NCI-H2107 treated with DMSO at 0.1 percent for 48 hours (cell line): ENCODE measurements at regions not wholly inside any gene's neighbourhood (a gene's known extent, or its start where the extent isn't known, plus 50 kb on each side); places are given as distances from the start of the nearest gene placed in this dataset.
"Not testable (repeated sequence)": the region's sequence is repeated elsewhere in the genome, so short reads cannot be mapped to it uniquely, and the experiment has no call there.

ENCODE experiments used
- DNase-seq: peaks from one replicate; lab custom pipeline; 2025; ENCODE audit not compliant: unreplicated experiment; lab: John Stamatoyannopoulos, UW

DNA sequence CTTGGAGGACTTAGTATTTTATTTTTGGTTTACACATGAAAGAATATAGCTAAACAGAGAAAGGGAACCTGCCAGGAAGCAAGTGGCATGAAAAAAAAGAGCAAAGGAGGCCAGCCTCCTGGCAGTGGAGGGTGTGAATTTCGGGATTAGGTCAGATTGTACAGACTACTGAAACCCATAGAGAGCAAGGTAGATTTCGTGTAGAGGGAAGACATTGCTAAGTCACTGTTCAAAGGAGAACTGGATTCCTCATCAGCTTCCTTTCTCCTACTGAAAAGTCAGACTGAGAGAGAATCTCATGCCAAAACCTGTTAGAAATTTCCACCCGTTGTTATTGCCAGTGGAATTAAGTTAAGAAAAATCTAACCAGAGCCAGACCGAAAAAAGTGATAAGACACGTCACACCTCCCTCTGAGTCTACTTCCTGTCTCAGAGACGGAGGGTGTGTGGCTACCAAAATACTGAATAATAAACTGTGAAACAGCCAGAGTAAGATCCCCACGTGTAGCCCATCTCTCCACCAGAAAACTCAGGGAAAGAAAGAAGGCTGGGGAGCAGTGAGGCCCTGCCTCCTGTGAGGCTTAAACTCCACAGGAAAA, 118.8 kb downstream of the SKIDA1 start:
- DNase-seq = no peak

DNA sequence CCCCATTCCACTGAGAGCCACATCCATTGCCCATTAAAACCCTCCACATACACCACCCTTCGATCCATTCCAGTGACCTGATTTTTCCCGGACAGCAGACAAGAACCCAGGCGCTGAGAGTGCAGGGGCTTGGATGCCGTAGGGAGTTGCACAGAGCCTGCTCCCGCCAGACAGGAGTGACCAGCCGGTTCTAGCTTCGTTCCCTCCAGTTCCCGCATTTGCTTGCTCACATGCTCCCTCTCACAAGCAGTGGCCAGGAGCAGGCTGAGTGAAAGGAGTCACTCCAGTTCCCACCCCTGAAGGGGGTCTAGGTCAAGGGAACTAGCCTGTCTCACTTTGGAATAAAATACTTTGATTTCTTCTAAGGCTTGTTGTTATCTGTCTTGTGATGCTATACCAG, 119.5 kb downstream of the SKIDA1 start:
- DNase-seq = no peak

DNA sequence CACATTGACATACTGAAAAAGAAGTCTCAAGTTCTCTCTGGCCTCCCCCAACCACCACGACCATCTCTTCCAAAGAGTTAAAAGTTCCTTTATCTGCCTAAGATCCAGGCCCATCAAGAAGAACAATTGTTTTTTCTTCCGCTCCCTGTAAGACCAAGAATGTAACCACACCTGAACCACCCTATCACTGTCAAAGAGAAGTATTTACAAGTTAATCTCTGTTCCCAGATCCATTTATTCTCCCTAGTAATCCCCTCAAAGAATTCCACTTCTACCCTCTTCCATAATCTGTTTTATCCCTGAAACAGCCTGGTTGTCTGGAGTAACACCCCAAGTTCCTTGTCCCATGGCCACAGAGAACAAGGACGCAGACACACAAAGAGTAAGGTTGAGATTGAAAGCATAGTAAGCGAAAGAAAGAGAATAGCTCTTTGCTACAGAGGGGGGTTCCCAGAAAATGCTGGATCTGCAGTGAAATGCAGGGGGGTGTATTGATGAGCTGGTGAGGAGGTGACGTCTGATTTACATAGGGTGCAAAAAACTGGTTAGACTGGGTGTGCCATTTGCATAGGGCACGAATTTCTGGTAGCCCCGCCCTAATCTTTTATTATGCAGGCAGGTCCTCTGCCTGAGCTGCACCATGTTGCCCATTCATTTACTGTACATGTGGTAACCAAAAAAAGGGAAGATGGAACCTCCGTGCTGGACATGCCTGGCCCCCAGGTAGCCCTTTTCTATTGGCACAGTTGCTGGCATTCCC, 122.0 kb downstream of the SKIDA1 start:
- no peak for DNase-seq

DNA sequence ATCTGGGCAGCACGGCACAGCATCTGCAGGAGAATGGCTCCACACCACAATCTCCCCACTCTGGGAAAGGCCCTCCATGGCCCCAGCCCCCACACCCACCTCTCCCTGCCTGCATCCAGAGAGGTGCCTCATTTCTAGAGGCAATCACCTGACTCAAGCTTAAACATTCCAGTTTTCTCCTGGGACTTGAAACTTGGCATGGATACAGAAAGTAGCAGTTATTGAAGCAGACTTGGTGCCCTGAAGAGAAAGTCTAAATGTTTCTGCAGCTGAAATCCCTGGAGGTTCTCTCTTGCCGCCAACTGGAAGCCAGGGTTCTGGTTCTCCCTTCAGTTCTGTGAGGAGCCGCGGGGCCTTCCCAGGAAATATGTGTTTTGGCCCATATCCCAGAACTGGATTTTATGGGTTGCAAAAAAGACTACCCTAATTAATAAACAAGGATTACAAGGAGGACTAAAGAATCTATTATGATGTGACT, 122.8 kb downstream of the SKIDA1 start:
- no peak for DNase-seq

DNA sequence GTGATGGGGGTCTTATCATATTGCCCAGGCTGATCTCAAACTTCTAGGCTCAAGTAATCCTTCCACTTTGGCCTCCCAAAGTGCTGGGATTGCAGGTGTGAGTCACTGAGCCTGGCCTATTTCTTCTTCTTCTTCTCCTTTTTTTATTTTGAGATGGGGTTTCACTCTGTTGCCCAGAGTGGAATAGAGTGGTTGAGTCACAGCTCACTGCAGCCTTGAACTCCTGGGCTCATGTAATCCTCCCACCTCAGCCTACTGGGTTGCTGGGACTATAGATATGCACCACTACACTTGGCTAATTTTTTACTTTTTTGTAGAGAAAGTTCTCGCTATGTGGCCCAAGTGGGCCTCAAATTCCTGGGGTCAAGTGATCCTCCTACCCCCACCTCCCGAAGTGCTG, 124.3 kb downstream of the SKIDA1 start:
- no peak for DNase-seq

DNA sequence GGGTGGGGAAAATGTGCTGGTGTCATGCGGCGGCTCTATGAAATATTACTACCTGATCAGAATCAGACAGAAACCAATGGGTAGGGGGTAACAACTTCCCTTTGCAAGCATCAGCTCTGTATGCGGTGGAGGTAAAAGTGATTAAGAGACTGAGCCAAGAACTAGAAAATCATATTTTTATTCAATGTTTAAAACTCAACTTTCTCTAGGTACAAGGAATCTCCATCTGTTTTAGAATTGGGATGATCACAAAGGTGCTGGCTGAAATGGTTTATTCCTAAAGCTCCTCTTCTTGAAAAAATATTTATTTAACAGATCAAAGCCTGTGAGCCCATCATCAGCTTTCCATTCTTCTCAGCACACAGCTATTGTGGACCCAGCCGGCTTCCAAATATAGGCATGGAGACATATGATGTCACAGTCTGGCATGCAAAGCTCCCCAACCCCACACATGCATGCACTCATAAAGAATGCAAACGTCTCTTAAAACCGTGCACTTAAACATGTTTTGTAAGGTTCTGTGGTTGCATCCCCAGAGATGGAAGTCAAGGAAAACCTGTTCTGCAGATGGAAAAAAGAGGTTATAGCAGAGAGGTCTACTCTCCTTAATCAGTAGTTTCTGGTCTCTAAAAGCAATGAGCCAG, 126.0 kb downstream of the SKIDA1 start:
- DNase-seq = no peak

DNA sequence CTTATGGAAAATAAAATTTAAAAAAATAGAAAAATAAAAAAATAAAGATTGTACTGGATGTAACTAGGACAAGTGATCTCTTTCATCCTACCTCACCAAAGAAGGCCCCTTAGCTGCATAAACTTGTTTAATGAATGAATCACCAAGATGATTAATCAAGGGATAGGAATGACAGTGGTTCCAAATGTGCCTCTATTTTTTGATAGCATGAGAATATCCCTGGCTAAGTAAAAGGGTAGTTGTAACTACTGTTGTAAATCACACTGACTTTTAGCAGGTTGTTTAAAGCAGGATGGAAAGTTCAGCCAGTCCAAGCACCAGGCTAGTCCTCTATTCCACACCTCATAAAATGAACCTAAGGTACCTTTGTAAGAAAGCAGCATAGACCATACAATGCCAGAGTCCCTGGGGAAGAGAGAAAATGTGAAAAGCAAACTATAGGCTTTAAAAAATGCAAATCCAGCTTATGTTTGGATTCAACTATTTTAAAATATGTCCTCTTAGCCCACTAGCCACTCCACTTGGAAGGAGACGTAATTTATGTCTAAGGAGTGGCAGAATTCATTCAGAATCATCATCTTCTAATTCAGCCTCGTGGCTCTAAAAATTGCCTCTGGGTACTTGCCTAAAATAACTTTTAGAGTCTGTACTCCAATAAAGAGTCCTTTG, 126.8 kb downstream of the SKIDA1 start:
- no peak for DNase-seq

DNA sequence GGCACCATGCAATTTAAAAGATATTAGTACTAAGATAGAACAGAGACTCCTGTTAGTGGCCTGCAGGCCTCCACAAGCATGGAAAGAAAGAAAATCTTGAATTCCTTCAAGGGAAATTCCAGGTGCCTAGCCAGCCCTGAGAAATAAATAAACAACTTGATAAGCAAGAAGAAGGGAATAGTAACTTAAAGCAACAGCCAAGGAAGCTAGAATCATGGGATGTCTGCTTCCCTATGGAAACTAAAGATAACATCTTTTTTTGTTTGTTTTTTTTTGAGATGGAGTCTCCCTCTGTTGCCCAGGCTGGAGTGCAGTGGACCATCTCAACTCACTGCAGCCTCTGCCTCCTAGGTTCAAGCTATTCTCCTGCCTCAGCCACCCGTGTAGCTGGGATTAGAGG, 128.6 kb downstream of the SKIDA1 start:
- DNase-seq = no peak

DNA sequence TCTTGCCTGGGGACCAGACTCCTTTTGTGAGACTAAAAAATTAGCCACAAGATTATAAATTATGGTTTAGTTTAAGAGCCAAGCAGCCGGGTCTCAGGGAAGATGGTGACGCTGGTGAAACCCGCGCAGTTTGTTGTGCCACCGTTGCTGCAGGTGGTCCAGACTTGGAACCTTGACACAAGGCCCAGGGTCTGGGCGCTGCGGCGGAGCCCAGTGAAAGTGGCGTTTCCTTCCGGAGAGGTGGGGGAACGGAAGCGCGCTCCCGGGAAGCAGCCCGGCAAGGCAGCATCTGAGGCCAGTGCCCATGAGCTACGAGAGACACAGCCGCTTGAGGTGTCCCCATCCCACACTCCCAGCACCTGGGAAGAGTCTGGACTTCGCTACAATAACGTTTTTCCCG, 131.6 kb downstream of the SKIDA1 start:
- no peak for DNase-seq

DNA sequence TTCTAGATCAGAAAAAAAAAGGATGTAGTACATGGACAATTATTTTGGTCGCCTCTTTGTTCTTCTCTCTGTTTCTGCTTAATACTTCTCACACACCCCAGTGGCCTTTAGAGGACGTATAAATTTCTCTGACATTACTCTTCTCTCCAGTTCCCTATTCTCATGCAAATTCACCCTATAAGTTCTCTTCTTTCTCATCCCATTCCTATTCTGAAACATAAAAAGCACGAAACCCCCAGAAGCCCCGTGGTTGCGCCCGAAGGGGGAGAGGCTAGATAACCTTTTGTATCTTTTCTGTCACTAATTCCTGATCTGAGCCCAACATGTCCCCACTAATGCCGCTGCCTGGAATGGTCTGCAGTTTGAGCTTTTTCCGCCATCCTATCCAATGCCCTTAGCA, 136.9 kb downstream of the SKIDA1 start:
- no peak for DNase-seq

DNA sequence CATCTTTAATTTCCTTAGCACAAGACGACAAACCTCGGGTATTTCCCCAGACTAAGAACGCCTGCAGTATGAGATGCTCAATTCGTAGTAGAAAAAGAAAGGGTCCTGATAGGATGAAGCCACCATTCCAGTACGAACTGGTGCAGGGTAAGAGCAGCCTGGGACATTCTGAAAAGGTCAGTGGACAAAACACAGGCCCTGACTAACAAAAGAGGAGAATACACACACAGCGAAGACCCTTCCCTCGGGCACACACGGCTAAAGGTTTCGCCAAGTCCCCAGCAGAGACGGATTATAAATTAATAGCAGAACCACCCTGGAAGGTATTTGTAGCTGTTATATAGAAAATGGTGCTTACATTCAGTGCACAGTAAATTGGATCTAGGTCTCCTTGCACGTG, 137.6 kb downstream of the SKIDA1 start:
- DNase-seq = no peak

DNA sequence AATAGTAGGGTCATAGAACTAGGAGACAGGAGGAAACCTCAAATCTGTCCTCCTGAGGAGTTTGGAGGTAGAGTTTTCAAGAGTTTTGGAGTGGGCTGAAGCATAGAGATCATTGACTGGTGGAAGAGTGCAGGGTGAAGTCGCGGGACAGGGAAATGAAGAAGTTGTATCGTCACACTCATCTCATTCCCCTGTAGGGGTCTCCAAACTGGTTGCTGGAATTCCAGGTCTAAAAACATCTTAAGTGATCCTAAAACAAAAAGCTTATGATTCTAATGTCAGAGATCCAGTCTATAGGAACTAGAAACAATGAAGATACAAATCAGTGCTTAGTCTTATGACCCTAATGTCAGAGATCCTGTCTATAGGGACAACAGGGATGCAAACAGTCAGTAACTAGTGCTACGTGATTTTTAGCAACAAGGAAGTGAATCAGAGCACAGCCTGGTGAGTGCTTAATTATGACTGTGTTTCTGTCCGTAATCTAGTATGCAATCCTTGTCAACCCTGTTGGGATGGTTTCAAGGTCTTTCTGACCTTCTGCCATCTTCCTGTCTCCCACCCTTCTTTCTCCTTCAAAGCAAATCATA, 139.4 kb downstream of the SKIDA1 start:
- no peak for DNase-seq

DNA sequence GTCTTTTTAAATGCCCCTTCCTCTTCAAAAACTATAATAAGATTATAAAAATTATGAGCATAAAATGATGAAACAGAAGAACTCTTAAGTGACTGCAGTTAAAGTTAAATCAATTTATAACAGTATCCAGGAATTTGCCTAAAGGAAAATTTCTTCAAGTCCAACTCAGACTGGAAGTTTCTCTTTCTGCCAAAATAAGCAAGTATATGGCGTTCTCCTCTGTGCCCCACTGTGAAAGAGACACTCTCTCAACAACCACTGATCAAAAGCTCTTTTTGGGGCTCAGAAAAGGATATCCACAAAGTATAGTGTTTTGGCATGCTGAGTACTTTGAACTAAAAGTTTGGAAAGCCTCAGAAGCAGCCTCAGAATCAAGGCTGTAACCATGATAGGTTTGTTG, 139.9 kb downstream of the SKIDA1 start:
- no peak for DNase-seq

DNA sequence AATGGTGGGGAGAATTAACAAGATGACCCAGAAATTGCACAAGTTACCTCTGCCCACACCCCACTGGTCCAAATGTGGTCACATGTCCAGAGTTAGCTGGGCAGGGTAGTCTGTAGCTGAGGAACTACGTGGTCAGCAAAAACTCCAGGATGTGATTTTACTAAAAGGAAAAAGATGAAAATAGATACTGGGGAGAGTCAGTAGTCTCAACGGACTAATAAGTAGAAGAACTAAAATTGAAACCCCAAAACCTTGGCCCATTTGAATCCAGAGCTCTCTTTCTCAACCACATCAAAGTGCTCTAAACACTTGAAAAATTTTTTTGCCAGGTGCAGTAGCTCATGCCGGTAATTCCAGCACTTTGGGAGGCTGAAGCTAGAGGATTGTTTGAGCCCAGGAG, 146.3 kb downstream of the SKIDA1 start:
- no peak for DNase-seq

DNA sequence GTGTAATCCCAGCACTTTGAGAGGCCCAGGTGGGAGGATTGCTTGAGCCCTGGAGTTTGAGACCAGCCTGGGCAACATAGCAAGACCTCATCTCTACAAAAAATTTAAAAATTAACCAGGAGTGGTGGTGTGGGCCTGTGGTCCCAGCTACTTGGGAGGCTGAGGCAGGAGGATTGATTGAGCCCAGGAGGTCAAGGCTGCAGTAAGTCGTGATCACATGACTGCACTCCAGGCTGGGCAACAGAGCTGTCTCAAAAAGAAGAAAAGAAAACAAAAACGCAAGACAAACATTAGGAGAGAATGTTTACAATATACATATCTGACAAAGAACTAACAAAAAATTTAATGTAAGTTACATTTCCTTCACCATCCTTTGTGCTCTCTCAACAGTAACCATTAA, 150.2 kb downstream of the SKIDA1 start:
- DNase-seq = not testable (repeated sequence)

DNA sequence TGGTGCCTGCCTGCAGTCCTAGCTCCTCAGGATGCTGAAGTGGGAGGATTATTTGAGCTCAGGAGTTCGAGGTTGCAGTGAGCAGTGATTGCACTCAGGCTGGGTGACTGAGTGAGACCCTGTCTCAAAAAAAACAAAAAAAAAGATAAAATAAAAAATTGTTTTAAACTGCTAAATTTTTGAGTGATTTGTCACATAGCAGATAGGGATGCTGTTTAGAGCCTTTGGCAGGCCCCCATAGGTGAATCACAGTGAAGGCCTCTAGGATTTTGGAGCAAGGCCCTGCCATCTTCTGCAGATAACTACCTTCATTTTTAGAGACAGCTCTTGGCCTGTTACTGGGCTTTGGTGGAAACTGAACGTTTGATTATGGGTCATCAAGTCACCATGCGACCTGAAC, 151.6 kb downstream of the SKIDA1 start:
- not testable (repeated sequence) for DNase-seq

DNA sequence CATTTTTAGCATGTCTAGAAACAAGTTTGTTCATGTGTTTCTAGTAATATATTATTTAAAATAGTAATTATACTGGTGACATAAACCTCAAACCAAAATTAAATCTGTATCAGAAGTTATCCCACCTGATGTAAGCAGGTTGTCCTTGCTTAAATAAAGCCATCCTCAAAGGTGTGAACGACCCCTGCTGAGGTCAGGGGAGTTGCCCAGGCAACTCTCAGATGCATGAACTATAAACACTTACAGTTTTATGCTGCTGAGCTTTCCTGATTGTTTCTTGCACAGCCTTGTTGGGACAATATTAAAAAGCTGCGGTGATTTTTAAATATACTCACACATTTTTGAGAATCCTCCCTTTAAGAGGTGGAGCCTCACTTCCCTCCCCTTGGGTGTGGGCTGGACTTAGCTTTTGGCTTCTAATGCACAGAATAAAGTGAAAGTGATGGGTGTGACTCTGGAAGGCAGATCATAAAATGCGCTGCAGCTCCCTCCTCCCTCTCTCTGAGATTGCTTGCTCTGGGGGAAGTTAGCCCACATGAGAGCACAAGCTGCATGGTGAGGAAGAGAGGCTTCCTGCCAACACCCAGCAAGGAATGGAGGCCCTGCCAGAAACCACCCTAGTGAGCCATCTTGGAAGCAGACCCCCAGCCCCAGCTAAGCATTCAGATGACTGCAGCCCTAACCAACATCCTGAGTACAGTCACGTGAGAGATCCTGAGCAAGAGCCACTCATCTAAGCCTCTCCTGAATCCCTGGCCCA, 152.7 kb downstream of the SKIDA1 start:
- no peak for DNase-seq

DNA sequence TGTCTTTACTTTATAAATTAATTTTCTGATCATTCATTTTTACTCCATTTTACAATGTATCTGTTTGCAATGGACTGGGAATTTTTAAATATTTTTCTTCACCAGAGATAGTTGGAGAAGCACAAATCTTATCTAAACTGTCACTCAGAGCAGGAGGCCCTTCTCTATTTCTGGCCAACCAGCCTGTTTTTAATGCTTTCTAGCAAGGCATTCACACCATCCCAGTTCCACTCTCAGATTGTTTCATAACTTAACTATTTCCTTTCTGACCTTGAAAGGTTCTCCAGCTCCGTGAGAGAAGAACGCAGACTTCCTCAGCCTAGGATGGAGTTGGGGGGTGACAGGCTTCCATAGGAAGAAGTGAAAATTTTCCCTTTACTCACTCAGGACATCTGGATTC, 155.8 kb downstream of the SKIDA1 start:
- no peak for DNase-seq

DNA sequence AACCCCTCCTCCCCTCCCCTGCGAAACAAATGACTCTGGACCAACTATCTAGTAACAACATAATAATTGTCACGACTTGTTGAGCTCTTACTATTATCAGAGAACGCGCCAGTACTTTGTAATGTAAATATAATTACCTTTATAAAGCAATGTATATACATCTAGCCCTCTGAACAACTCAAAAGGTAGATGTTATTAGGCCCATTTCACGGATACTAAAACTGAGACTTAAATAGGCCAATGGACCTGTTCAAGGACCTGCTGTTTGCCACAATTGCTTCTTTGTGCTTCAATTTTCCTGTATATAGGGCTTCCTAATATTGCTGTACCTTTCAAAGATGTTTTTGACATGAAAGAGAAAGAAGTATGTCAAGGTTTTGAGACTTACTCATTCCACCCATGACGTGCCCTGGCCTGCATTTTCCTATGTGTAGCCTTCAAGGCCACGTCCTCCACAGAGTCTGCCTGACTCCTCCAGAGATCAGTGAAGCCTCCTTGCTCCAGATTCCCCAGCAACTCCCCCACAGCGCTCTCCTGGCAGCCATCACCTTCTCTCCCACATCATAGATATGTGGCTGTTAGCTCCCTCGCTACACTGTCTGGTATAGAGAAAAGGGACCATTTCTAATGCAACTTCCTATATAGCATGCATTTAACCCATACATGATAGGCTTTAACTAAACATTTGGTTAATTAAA, 156.6 kb downstream of the SKIDA1 start:
- no peak for DNase-seq

DNA sequence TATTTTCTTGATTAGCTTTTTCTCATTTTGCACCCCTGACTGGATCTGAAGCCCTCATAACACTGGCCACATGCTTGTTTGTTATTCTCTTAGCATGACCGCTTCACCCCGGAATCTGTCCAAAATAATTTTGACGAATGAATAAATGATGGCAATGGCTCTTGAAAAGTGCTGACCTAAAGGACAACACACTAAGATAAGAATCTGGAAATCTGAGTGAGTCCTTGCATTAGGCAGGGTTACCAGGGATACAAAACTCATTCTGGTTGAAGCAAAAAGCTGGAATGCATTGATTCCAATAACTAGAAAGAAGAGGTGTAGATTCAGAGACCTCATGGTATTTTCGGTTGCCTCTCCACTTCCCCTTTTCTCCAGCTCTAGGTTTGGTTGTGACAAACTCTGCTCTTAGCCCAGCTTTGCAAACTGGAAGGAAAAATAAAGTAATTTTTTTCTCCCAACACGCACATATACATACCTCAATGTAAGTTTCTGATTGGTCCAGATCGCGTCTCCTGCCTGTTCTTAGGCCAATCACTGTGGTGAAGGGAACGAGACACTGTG, 157.4 kb downstream of the SKIDA1 start:
- no peak for DNase-seq
